K562 (cell line): ENCODE measurements at regions not wholly inside any gene's neighbourhood (a gene's known extent, or its start where the extent isn't known, plus 50 kb on each side); places are given as distances from the start of the nearest gene placed in this dataset.

ENCODE experiments used
- ATAC-seq: fragments of 200-7000 bp; cut with Tn5 transposase; 3 replicates; pipeline ENCODE4 v1.9.1; 2020; ENCODE audit warnings: moderate library complexity
- BruUV-seq: library from RNA; stranded (reverse); fragments of 400-500 nt; replicated peaks from 2 replicates; lab custom pipeline; 2021; lab: Mats Ljungman, UMichigan
- CTCF ChIA-PET: fragments of 300-600 bp; formaldehyde crosslinking; extraction: SDS; loops from one replicate; lab custom pipeline; 2021; ENCODE audit warnings: low intra/inter-chr PET ratio; lab: Yijun Ruan, JAX
- POLR2A ChIA-PET: fragments of 300-600, 350-650 bp; sonication (Branson Sonifier 250); formaldehyde crosslinking; extraction: SDS; loops from one replicate; lab custom pipeline; 2021; ENCODE audit warnings: antibody characterized with exemption, inconsistent platforms; lab: Yijun Ruan, JAX
- DNase-seq, 4 experiments: peaks; one replicate each; pipeline versions ENCODE4 v3.0.0 to v3.0.0-alpha.2; 2011 to 2018; ENCODE audit warnings: low spot score in 3 of 4, mixed read lengths in 3 of 4; ENCODE audit errors: extremely low read depth in 1 of 4
- FAIRE-seq: peaks from 2 replicates; lab custom pipeline; 2011; peaks lifted over from hg19 to GRCh38; lab: Jason Lieb, UNC
- H2AFZ ChIP-seq: 2 replicates; pipeline ENCODE4 v1.6.0; 2011; ENCODE audit warnings: low read depth, low read length, control low read depth, inconsistent platforms
- H3K27ac ChIP-seq: fragments of 200-600 bp; 3 replicates; pipeline ENCODE4 v1.8.0; 2011; ENCODE audit warnings: low read depth, mild to moderate bottlenecking, control low read depth, inconsistent platforms, low read length, moderate library complexity, mixed read lengths; ENCODE audit errors: extremely low read depth
- H3K27me3 ChIP-seq, 2 experiments: fragments of 300-600 bp in 1 of 2; 2 replicates in 1 of 2; 3 replicates in 1 of 2; pipeline versions ENCODE4 v1.6.0 to v1.8.0; 2011; ENCODE audit warnings: inconsistent platforms in 2 of 2, low read length in 2 of 2, mild to moderate bottlenecking in 1 of 2, mixed read lengths in 1 of 2, moderate library complexity in 1 of 2; ENCODE audit not compliant: control insufficient read depth in 2 of 2, insufficient read depth in 2 of 2
- H3K36me3 ChIP-seq: fragments of 300-600 bp; 3 replicates; pipeline ENCODE4 v1.8.0; 2011; ENCODE audit warnings: mild to moderate bottlenecking, low read length, inconsistent platforms; ENCODE audit not compliant: control insufficient read depth, insufficient read depth
- H3K4me1 ChIP-seq, 2 experiments: fragments of 200-600 bp in 1 of 2; replicated peaks in 1 of 2; 2 replicates in 1 of 2; 3 replicates in 1 of 2; pipeline versions ENCODE4 v1.5.1 to v1.8.0; 2011; ENCODE audit warnings: inconsistent platforms in 2 of 2, low read length in 2 of 2, mild to moderate bottlenecking in 1 of 2, mixed read lengths in 1 of 2, moderate library complexity in 1 of 2; ENCODE audit not compliant: control insufficient read depth in 2 of 2, insufficient read depth in 2 of 2
- H3K4me2 ChIP-seq: 2 replicates; pipeline ENCODE4 v1.6.1; 2011; ENCODE audit warnings: low read length, control low read depth, inconsistent platforms, mixed read lengths; ENCODE audit not compliant: insufficient read depth
- H3K4me3 ChIP-seq: fragments of 200-600 bp; sonication (generic), shearing (Covaris generic); 2 replicates; pipeline ENCODE4 v1.5.1; 2016; ENCODE audit warnings: control low read depth, inconsistent platforms
- H3K79me2 ChIP-seq: fragments of 200-600 bp; 3 replicates; pipeline ENCODE4 v1.8.0; 2011; ENCODE audit warnings: low read length, inconsistent platforms; ENCODE audit not compliant: control insufficient read depth, insufficient read depth
- H3K9ac ChIP-seq, 2 experiments: 2 replicates each; pipeline versions ENCODE4 v1.6.0 to v1.6.1; 2011; ENCODE audit warnings: low read depth in 2 of 2, low read length in 2 of 2, control low read depth in 1 of 2, inconsistent platforms in 1 of 2, mild to moderate bottlenecking in 1 of 2, mixed read lengths in 1 of 2; ENCODE audit not compliant: insufficient read depth in 1 of 2
- H3K9me1 ChIP-seq: one replicate; pipeline ENCODE4 v1.6.0; 2011; ENCODE audit warnings: inconsistent platforms, mild to moderate bottlenecking, low read length, moderate library complexity; ENCODE audit not compliant: control insufficient read depth, insufficient read depth
- H3K9me3 ChIP-seq: replicated peaks from 2 replicates; pipeline ENCODE4 v1.5.1; 2011; ENCODE audit warnings: low read depth, low read length, inconsistent platforms; ENCODE audit not compliant: control insufficient read depth, insufficient read depth
- H4K20me1 ChIP-seq: replicated peaks from 2 replicates; pipeline ENCODE4 v1.6.1; 2011; ENCODE audit warnings: low read length, inconsistent platforms, mixed read lengths; ENCODE audit not compliant: control insufficient read depth, insufficient read depth
- ARNT ChIP-seq, 2 experiments: fragments of 450-650 bp; IDR thresholded peaks; 2 replicates each; pipeline ENCODE4 v1.6.1; 2016; ENCODE audit warnings: mild to moderate bottlenecking in 1 of 2
- CREM ChIP-seq: IDR thresholded peaks from 2 replicates; pipeline ENCODE4 v1.6.1; 2014; ENCODE audit warnings: antibody characterized with exemption, low read depth
- RAD21 ChIP-seq, 2 experiments: fragments of 250-450 bp in 1 of 2; fragments of 450-650 bp in 1 of 2; sonication (Bioruptor Pico) in 1 of 2; formaldehyde crosslinking in 1 of 2; IDR thresholded peaks in 1 of 2; conservative IDR thresholded peaks in 1 of 2; 2 replicates each; pipeline versions ENCODE4 v1.4.0 to v1.8.0; 2020 to 2022; ENCODE audit warnings: mild to moderate bottlenecking in 2 of 2, moderate library complexity in 1 of 2
- RBM39 ChIP-seq: fragments of 200-400 bp; formaldehyde crosslinking; optimal IDR thresholded peaks from 2 replicates; pipeline ENCODE3; 2018; ENCODE audit warnings: low read depth, low read length
- SMAD4 ChIP-seq: fragments of 250-450 bp; sonication (Bioruptor Pico); conservative IDR thresholded peaks from 2 replicates; pipeline ENCODE4 v1.8.0; 2021; ENCODE audit warnings: inconsistent platforms, mild to moderate bottlenecking, moderate library complexity
- TOE1 ChIP-seq, 2 experiments: fragments of 450-650 bp in 1 of 2; sonication (generic) in 1 of 2; formaldehyde crosslinking in 1 of 2; IDR thresholded peaks; 2 replicates each; pipeline versions ENCODE4 v1.7.1 to v1.8.0; 2016 to 2022; ENCODE audit warnings: borderline replicate concordance in 2 of 2, mild to moderate bottlenecking in 2 of 2, antibody characterized with exemption in 1 of 2, inconsistent platforms in 1 of 2, low read depth in 1 of 2, missing genetic modification reagents in 1 of 2, moderate library complexity in 1 of 2
- ZNF232 ChIP-seq: sonication (generic); formaldehyde crosslinking; IDR thresholded peaks from 2 replicates; pipeline ENCODE4 v1.8.0; 2022; ENCODE audit warnings: mild to moderate bottlenecking, missing genetic modification reagents
- ZNF239 ChIP-seq: fragments of 250-450 bp; sonication (Bioruptor Pico); IDR thresholded peaks from 2 replicates; pipeline ENCODE4 v1.4.0; 2020; ENCODE audit warnings: mild to moderate bottlenecking
- ZNF311 ChIP-seq: fragments of 250-450 bp; sonication (Bioruptor Pico); IDR thresholded peaks from 2 replicates; pipeline ENCODE4 v1.4.0; 2020; ENCODE audit warnings: mild to moderate bottlenecking, moderate library complexity
- ZNF324 ChIP-seq: fragments of 250-450 bp; sonication (Bioruptor Pico); IDR thresholded peaks from 2 replicates; pipeline ENCODE4 v1.4.0; 2020; ENCODE audit warnings: mild to moderate bottlenecking
- ZNF695 ChIP-seq: fragments of 450-650 bp; formaldehyde crosslinking; IDR thresholded peaks from 2 replicates; pipeline ENCODE4 v1.4.0; 2020; ENCODE audit warnings: mild to moderate bottlenecking, moderate library complexity
- ZNF79 ChIP-seq: fragments of 250-450 bp; sonication (Bioruptor Pico); IDR thresholded peaks from 2 replicates; pipeline ENCODE4 v1.4.0; 2020; ENCODE audit warnings: low read depth, mild to moderate bottlenecking, moderate library complexity
- WGBS: fragments of 100-300 bp; shearing (Covaris generic); methylation state at CpG from one replicate; pipeline ENCODE4 v1.1.6; 2016; ENCODE audit warnings: low coverage, mixed read lengths; ENCODE audit not compliant: insufficient coverage; ENCODE audit errors: missing lambda C conversion rate; 5-methylcytosine and 5-hydroxymethylcytosine counted together
- in situ Hi-C: fragments of 300-500 bp; cut with MboI; formaldehyde crosslinking; loops from 4 replicates; pipeline ENCODE4 v1.15.0; 2018; ENCODE audit warnings: inconsistent platforms, mixed read lengths
- intact Hi-C: fragments of 100-400 bp; cut with micrococcal nuclease; formaldehyde crosslinking; loops from 2 replicates; pipeline ENCODE4 v1.14.2; 2022
- TF ChIP-seq, protein P1 (sequence below): fragments of 450-650 bp; IDR thresholded peaks from 2 replicates; pipeline ENCODE4 v1.6.1; 2016; ENCODE audit warnings: antibody characterized with exemption

DNA sequence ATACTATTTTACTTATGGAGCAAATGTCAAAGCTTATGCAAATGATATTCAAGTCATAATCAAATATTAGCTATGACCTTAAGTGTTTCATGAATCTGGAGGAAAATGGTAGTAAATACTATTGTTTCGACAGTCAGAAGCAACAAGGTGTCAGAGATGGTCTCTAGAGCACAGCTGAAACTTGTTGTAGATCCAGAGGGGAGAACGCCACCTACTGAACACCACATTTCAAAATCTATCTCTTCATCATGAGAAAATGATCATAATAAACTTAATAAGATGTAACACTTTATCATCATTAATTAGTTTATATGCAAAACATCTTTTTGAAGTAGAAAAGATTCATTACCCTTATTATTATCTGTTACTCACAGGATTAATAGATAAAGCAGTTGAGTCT lies 418.7 kb downstream of the GATA3 start:
- CTCF ChIA-PET, result interaction anchor here (0.7 kb wide), 1 partner anchor 353 kb away, joined by 3 read pairs; no protein-coding TSS in a partner anchor
- no peaks in the 10 kb centered on the region for H3K36me3 ChIP-seq
- in situ Hi-C loops, result no loop called here
- H3K27me3 ChIP-seq, result no peaks in the 10 kb centered on the region
- 0% methylated on average over 2 of the region's 2 CpGs for WGBS
- H3K9me3 ChIP-seq, result no peaks in the 10 kb centered on the region
- no peaks in the 10 kb centered on the region for H3K4me1 ChIP-seq
- no peaks in the 10 kb centered on the region for H3K9me1 ChIP-seq
- H3K79me2 ChIP-seq, result no peaks in the 10 kb centered on the region
- H2AFZ ChIP-seq, result no peak overlapping the region
- H3K9ac ChIP-seq, result no peak overlapping the region
- BruUV-seq, result no TSS peak
- TF ChIP-seq ZNF239 (CRISPR knock-in tag), result no peak
- TF ChIP-seq ZNF311 (CRISPR knock-in tag), result no peak
- no peak for TF ChIP-seq ZNF232 (CRISPR knock-in tag)
- TF ChIP-seq RAD21 (CRISPR knock-in tag; conservative IDR thresholded peaks at IDR 0.05 in 1 of 2, IDR thresholded peaks at IDR 0.05 in 1 of 2), result peak in 1 of 2 experiments; percentile 14; a peak in 1 of 4 replicates
- TF ChIP-seq, all 486 proteins: peak for 1
- no peak overlapping the region for H3K4me2 ChIP-seq
- H4K20me1 ChIP-seq, result no peaks in the 10 kb centered on the region
- no peak for FAIRE-seq
- POLR2A ChIA-PET, result no interaction called here
- no peak for ATAC-seq
- intact Hi-C loops, result loop anchor here (10.0 kb wide), 1 partner anchor 58 kb away; no protein-coding TSS in a partner anchor
- DNase-seq, result no peak
- H3K4me3 ChIP-seq, result no peak overlapping the region
- H3K27ac ChIP-seq, result no peak overlapping the region

DNA sequence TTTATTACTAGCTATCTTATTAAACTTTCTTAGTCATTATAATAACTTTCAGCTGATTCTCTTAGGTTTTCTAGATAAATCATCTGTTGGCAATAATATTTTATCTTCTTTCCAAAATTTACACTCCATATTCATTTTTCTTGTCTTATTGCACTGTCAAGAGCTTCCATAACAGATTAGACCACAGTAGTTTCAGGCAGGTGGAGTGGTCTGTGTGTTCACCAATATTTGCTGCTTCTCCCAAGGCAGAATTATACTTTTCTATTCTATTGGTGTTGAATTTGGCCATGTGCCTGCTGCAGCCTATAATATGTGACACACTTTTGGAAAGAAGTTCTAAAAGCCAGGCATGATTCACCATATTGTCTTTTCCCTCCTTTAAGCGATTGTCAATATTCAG lies 422.8 kb downstream of the GATA3 start:
- CTCF ChIA-PET, result no interaction called here
- in situ Hi-C loops, result no loop called here
- Histone ChIP-seq H3K27ac (no peak overlapping the region), H3K4me1 (no peaks in the 10 kb centered on the region), H3K4me2 (no peak overlapping the region), H3K9ac (no peak overlapping the region), H3K4me3 (no peak overlapping the region), H4K20me1 (no peaks in the 10 kb centered on the region), H2AFZ (no peak overlapping the region), H3K79me2 (no peaks in the 10 kb centered on the region), H3K27me3 (no peaks in the 10 kb centered on the region), H3K9me1 (no peaks in the 10 kb centered on the region), H3K36me3 (no peaks in the 10 kb centered on the region), H3K9me3 (no peaks in the 10 kb centered on the region)
- ATAC-seq (no peak), DNase-seq (no peak), FAIRE-seq (no peak)
- BruUV-seq, result no TSS peak
- 0% methylated on average over 1 of the region's 1 CpG for WGBS
- intact Hi-C loops, result loop anchor here (10.0 kb wide), 1 partner anchor 62 kb away; no protein-coding TSS in a partner anchor
- TF ChIP-seq ARNT (IDR thresholded peaks at IDR 0.05) (no peak), ZNF695 (no peak), ZNF79 (CRISPR knock-in tag) (no peak), TOE1 (IDR thresholded peaks at IDR 0.05; ENCODE audit: borderline replicate concordance) (no peak), TOE1 (CRISPR knock-in tag; IDR thresholded peaks at IDR 0.05; ENCODE audit: borderline replicate concordance, low read depth) (no peak), CREM (no peak), SMAD4 (no peak), ZNF324 (CRISPR knock-in tag) (no peak), RBM39 (no peak)
- TF ChIP-seq, protein P1, sequence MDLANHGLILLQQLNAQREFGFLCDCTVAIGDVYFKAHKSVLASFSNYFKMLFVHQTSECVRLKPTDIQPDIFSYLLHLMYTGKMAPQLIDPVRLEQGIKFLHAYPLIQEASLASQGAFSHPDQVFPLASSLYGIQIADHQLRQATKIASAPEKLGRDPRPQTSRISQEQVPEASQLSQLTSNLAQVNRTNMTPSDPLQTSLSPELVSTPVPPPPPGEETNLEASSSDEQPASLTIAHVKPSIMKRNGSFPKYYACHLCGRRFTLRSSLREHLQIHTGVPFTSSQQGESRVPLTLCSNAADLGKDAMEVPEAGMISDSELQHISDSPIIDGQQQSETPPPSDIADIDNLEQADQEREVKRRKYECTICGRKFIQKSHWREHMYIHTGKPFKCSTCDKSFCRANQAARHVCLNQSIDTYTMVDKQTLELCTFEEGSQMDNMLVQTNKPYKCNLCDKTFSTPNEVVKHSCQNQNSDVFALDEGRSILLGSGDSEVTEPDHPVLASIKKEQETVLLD, result no peak
- POLR2A ChIA-PET, result no interaction called here
